ENCODE measurements at regions not wholly inside any gene's neighbourhood (a gene's known extent, or its start where the extent isn't known, plus 50 kb on each side); places are given as distances from the start of the nearest gene placed in this dataset.

DNA sequence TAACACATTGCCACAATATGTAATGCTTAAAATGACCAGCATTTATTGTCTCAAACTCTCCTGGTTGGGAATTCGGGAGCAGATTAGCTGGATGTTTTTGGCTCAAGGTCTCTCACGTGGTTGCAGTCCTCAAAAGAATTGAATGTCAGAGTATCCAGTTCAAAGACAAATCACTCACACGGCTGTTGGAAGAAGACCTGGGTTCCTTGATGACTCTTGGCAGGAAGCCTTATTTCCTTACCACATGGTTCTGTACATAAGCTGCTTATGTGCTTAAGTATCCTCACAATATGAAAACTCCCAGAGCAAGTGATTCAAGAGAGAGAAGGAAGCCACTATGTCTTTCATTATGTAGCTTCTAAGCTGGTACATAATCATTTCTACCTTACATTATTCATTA, 230.3 kb upstream of the PTPRD start:
- TF ChIP-seq, protein P1, sequence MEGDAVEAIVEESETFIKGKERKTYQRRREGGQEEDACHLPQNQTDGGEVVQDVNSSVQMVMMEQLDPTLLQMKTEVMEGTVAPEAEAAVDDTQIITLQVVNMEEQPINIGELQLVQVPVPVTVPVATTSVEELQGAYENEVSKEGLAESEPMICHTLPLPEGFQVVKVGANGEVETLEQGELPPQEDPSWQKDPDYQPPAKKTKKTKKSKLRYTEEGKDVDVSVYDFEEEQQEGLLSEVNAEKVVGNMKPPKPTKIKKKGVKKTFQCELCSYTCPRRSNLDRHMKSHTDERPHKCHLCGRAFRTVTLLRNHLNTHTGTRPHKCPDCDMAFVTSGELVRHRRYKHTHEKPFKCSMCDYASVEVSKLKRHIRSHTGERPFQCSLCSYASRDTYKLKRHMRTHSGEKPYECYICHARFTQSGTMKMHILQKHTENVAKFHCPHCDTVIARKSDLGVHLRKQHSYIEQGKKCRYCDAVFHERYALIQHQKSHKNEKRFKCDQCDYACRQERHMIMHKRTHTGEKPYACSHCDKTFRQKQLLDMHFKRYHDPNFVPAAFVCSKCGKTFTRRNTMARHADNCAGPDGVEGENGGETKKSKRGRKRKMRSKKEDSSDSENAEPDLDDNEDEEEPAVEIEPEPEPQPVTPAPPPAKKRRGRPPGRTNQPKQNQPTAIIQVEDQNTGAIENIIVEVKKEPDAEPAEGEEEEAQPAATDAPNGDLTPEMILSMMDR (IDR thresholded peaks at IDR 0.05) = no peak
- TF ChIP-seq POLR2A (IDR thresholded peaks at IDR 0.05) = no peak

Data from body of pancreas (tissue), 4 donors.